GM18520 (cell line): ENCODE measurements at regions not wholly inside any gene's neighbourhood (a gene's known extent, or its start where the extent isn't known, plus 50 kb on each side); places are given as distances from the start of the nearest gene placed in this dataset.
"Not testable (repeated sequence)": the region's sequence is repeated elsewhere in the genome, so short reads cannot be mapped to it uniquely, and the experiment has no call there.

ENCODE experiments used
- ATAC-seq: cut with Tn5 transposase; IDR thresholded peaks from one replicate; pipeline ENCODE4 v1.9.1; 2021; ENCODE audit not compliant: unreplicated experiment

DNA sequence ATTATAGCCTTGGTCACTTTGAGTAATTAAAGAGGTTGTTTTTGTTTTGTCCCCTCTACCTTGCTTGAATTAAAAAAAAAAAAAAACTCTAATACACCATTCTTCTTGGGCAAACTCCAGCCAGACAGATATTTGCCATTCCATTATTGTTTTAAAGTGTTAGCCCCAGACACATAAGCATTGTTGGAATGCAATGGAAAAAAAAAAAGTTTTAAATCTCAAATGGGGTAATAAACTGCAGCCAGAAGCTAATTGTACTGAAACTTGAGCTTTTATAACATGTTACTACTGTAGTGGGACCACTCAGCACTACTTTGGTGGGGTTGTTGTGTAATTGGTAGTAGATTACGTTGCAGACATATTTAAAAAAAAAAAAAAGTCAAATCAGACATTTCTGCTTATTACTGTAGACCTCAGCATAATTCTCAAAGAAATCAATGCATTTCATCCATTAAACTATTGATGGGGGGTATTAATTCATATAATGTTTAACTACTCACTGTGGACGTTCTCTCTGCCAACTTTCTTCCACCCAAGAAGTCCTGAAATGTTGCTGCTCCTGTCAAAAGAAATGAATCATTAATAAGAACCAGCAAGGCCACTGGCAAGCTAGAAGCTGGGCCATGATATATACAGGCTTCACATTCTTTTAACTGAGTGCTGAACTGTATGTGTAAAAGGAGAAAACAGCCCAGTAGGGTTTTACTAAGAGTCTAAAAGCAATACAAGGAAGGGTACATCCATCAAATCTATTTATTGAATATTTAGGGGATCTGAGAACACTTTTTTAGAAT lies 626.6 kb upstream of the SOX9 start:
- no peak for ATAC-seq

DNA sequence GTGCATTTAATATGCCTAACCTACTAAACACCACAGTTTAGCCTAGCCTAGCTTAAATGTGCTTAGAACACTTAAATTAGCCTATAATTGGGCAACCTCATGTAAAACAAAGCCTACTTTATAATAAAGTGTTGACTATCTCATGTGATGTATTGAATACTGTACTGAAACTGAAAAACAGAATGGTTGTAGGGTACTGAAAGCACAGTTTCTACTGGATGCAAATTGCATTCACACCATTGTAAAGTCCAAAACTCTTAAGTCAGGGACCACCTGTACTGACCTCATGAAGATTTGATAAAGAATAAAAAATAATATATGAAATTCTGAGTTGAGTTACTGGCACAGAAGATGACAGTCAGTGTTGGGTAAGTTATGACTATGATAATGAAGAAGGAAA lies 625.4 kb upstream of the SOX9 start:
- ATAC-seq: no peak

DNA sequence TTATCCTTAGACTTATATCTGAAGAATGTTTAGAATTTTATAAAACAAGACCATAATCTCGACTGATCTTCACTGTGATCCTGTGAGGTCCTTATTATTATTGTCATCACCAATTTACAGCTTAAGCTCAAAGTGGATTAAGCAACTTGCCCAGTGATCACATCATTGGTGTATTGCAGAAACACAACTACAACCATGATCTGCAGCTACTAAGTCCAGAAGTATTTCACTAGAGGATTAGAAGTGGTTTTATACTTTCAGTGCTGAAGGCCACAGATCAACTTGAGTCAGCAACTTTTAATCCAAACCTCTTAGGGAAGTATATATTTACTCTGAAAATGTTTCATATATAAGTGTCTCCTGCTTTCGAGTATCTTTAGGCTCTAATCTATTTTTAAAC lies 624.3 kb upstream of the SOX9 start:
- ATAC-seq: no peak

DNA sequence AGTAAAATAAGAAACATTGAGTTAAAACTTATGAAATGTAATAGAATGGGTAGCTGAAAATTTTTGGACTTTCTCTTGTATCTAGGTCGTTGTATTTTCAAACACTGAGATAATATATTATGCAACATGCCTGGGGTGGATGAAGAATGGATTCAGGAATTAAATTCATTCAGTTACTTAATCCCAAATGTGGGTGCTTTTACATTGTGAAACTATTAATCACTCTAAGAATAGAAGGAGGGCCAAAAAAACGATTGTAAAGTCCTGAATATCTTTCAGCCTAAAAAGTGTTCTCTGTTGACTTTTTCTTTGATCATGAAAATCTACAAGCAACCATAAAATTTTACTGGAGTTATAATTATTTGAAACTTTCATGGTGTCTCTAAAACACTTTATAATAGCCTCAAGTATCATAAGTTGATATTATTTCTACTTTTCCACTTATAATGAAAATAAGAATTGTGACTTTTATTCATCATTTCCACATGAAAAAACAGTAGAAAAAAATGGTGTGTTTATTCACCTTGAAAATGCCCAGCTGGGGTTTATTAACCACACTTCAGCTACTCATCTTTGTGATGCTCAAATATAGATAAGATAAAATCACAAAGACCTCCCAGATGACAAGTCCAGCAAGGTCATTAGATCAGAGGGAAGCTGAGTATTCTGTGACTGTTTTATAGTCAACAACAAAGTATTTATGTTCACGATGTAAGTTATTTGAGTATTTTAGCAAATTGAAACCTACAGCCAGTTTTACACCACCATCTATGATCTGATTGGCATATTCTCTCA lies 619.9 kb upstream of the SOX9 start:
- ATAC-seq: no peak

DNA sequence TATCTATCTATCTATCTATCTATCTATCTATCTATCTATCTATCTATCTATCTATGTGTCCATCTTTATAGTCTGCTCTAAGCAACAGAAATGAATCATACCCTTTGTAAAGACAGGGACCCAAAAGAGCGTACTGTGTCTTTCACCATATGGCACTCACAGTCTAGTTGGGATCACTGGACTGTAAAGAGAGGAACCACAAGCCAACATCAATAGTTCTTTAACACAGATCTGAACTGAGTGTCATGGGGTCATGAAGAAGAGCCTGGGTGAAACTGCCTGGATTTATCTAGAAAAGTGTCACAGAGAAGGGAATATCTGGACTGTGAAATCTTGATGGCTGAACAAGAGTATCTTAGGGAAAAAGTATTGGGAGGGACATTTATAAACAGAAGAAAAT lies 619.1 kb upstream of the SOX9 start:
- ATAC-seq: no peak

DNA sequence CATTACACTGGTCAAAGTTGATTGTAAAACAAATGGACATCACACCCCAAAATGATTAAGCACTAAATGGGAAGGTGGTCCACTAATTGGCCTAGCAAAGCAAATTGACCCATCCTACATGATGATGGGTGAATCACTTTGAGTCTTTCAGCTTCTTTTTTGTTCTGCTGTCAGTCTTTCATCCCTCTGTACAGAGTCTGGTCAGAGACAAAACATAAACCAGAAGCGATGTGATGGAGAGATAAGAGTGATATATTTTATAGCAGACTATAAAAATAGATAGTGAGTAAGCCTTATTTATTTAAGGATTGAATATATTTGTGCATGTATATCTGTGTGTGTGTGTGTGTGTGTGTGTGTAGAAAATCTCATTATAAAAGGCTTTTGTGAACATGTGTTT lies 618.4 kb upstream of the SOX9 start:
- ATAC-seq: no peak

DNA sequence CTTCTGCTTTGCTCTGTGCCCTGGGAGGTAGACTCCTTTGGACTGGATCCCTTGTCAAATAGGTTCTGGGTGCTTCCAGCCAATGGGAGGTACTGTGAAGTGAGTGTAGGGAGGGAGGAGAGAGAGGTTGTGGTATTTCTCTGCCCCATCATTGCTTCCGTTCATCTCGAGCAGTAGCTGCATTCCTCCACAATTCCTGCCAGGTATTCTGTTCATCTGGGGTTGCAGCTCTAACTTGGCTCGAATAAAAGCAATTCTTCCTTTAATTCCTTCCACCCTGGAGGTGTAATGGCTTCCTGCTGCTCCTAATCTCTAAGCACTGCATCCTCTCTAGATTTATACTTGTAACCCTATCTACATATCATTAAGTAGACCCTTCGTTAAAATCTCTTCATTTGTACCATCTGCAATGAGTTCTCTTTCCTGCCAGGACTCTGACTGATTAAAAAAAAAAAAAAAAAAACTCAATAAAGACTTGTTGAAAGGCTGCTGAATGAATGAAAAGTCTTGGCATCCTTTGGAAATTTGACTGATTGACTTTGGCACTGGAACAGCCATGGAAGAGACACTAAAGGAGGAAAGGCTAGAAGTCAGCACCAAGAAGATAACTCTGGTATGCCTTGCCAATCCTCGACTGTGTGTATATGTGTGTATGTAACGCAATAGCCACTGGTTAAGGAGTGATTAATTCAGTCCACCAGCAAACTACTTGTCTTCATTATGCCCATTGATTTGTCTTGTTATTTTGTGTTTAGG lies 616.9 kb upstream of the SOX9 start:
- no peak for ATAC-seq

DNA sequence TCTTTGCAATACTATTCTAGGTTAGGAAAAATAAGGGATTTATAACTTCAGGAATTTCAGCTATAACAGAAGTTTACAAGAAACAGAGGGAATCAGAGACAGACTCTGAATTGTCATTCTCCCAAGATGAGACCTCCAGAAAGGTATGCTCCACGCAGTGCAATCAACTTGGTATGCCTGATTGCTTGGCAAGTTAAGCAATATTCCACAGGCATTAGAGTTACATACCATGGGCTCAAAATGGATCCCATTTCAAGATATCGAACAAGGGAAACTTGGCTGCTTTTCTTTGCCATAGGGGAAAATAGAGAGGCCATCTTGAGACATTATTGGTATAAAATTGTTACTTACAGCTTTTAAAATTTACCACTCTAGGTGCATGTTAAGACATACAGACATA lies 615.6 kb upstream of the SOX9 start:
- no peak for ATAC-seq

DNA sequence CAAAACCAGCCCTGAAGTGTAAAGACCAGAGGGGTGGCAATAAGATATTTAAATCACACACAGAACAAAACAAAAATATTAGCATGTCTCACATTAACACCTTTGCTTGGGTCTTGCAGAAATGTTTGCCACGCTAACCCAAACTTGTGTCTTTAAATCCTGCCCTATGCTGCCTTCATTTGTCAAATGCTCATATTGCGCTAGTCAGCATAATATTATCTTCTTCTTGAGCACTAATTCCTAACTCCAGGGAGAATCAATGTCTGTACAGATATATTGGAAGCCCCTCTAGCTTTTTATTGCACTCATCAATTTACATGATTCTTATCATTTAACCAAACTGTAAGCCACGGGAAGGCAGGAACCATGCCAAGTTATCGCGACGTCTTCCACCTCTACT lies 614.8 kb upstream of the SOX9 start:
- no peak for ATAC-seq

DNA sequence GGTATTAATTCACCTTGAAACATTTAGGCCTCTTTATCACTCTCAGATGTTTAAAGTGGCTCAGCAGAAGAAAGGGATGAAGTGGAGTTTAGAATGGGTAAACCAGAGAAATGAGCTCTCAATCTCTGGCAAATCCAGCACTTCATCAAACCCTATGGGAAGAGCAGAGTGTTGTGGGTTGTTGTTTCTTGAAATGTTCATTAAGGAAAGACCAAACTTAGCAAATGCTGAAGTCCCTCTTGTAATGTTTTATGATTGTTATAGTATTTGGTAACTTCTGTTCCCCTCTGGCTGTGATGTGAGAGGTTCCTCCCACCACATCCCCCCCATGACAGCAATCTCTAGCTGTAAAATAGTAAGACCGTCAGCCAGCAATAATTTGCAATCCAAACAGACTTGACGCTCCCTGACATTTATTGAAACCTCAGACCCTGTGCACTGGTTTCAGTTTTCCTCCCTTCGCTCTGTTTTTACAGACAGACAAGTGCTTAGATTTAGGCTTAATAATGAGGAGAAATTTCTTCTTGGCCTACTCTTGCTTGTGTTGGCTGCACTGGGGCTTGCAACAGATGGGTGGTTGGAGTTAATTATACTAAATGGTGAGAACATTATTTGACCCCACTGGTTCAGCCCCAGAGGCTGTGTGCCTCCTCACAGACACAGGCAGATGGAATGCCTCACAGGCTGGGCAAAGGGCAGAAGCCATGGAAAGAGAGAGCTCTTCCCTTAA lies 609.4 kb upstream of the SOX9 start:
- ATAC-seq: no peak

DNA sequence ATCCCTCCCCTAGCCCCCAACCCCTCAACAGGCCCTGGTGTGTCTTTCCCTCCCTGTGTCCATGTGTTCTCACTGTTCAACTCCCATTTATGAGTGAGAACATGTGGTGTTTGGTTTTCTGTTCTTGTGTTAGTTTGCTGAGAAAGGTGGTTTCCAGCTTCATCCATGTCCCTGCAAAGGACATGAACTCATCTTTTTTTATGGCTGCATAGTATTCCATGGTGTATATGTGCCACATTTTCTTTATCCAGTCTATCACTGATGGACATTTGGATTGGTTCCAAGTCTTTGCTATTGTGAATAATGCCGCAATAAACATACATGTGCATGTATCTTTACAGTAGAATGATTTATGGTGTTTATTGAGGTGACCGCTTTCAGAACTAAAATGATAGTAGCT lies 607.1 kb upstream of the SOX9 start:
- not testable (repeated sequence) for ATAC-seq

DNA sequence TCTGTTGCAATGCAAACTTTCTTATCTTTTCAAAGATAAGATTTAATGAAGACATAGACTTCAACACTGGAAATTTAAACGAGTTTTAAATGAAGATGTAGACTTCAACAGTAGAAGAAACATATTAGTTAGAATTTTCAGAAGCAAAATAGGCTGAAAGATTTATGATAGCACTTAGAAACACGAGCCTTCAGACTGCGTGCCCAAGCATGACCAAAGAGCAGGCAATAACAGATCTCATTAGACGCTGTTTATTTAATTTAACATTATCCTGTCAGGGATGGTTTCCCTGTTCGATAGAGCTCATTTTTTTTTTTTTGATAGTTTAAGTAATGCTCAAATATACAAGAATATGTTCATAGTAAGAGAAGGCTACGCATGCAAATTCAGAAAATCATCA lies 604.7 kb upstream of the SOX9 start:
- no peak for ATAC-seq

DNA sequence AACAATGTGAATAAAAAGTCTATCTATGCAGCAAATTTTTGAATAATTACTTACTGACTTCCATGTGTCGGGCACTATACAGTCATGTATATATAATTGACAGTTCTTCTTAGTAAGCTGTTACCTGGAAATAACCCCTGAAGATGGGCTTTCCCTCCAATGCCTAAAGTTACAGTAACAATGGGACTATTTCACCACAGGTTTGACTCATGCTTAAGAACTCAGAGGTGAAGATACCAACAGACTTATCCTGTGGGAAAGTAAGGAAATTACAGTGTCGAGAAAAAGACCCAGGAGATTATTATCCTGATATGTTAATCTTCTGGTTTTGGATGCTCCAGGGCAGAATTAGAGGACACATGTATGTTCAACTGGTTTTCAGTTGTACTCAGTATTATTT lies 601.5 kb upstream of the SOX9 start:
- ATAC-seq: no peak

DNA sequence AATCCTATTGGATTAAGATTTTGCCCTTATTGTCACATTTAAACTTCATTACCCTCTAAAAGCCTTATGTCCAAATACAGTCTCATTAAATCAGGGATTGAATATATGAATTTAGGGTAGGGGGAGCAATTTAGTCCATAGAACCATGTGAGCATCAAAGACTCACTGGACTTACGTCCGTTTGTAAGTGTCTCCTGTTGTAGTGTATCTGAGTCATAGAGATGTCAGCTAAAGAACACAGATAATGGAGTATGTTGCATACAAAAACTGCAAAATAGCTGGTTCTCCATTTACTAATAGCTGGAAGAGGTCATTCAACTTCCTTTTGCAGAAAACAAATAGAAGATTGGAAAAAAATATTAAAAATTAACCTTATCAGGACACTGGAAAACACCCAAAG lies 599.1 kb upstream of the SOX9 start:
- no peak for ATAC-seq

DNA sequence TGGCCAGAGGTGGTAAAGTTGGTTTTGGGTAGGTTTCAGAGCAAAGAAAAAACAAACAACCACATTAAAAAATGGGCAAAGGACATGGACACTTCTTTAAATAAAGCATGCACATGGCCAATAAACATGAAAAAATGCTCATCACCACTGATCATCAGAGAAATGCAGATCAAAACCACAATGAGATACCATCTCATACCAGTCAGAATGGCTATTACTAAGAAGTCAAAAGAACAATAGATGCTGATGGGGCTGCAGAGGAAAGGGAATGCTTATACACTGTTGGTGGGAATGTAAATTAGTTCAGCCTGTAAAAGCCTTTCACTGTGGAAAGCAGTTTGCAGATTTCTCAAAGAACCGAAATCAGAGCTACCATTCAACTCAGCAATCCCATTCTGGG lies 598.4 kb upstream of the SOX9 start:
- ATAC-seq: no peak

DNA sequence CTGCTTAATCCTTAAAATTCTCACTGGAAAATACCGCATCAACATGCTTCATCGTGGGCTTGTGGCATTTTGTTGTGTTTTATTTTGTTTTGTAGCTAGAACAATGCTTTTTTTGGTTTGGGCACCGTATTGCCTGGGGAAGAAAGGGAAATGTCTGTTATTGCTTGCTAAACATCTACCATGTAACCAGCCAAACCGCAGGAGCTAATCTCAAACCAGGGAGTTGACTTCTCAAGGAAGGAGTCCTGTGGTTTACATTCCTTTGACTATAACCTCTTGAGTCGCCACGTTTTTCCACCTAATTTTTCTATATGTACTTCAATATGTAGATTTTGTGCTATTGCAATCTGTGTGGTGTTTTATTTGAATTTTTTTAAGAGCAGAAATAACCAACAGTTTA lies 593.5 kb upstream of the SOX9 start:
- no peak for ATAC-seq

DNA sequence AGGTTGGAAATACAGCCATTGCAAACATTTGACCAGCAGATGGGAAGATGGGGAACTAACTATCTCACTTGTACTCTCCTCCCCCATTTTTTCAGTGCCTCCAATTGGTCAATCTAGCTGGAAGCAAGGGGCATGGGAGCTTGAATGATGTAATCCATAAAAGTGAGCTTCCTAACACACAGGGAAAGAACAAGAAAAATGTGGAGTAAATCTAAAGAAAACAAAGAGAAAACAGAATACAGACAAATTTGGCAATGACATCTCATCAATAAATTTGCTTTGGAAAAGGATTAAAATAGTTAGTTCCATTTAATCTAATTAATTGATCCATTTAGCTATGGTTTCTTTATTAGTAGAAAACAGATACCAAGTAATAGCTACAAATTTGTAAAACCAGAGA lies 592.6 kb upstream of the SOX9 start:
- ATAC-seq: no peak

DNA sequence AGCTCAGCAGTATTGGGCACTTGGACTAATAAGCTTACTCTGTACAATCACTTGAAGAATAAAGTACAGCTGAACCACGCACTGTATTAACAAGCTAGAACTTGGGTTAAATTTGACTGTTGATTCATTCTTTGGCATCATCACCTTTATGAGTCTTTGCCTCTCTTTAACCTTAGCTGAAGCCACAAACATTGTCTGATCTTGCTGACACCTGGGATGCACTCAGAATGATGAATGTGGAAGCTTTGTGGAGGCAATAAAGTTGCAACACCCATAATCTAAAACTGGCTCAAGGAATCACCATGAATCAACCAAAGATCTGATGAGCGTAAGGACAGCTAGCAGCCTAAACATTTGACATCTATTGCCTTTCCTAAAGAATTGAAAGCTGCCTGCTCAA lies 590.6 kb upstream of the SOX9 start:
- no peak for ATAC-seq

DNA sequence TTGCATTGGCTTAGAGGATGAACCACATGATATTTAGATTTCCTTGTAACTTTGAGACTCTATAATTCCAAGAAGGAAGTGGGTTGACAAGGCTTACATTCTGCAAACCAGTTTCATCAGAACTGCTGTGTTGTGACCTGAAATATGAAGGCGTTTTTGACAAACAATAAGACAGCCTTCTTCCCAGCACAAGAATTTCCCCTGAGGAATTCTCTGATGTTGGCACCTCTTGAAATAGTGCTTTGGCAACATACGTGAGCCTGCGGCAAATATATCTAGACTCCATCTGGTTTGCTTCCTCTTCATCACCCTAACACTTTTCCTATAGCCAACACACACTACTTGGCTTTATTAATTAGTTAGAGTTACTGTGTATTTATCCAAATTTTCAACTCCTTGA lies 585.5 kb upstream of the SOX9 start:
- no peak for ATAC-seq

DNA sequence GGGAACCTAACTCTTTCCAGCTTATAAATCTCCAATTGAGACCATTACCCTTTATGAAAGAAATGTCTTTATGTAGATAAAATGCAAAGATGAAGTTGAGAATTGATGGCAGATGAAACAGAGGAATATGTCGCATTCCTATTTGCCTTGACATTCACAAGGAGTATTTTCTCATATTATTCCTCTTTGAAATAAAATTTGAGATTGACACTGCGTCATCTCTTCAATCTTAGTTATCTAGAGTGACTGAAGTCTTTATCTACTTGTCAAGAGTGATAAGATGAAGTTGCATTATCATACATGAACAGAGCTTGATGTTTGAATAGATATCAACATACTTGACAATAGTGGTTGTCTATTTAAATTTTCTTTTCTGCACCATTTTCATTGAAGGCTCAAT lies 574.4 kb upstream of the SOX9 start:
- ATAC-seq: no peak

DNA sequence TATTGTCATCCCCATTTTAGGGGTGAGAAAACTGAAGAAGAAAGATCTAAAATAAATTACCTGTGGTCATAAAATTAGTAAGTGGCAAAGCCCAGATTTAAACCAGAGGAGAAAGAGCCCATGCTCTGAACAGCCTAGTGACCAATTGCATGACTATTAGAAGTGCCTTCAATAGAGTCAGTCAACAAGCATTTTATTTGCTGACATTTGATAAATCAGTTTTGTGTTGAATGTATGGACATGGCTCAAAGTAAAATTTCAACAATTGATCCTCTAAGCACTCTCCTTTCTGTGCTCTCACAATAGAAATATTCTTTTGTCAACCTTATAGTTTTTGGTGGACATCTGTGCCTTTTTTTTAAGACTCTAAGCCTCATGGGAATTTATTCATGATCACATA lies 572.9 kb upstream of the SOX9 start:
- ATAC-seq: no peak
